ENCODE measurements at regions not wholly inside any gene's neighbourhood (a gene's known extent, or its start where the extent isn't known, plus 50 kb on each side); places are given as distances from the start of the nearest gene placed in this dataset.

DNA sequence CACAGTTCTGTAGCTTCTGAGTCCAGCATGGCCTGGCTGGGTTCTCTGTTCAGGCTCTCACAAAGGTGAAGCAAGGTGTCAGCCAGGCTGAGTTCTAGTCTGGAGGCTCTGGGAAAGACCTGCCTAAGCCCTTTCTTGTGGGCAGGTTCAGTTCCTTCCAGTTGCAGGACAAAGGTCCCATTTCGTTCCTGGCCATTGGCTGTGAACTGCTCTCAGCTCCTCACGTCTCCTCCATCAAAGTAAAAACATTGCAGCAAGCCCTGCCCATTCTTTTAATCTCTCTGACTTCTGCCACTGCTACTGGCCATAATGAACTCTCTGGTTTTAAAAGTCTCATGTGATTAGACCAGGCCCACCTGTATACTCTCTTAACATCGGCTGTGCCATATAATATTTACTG is 61.6 kb upstream of the BARX1 start:
- intact Hi-C loops (cut with DNase I) = no loop called here
- H3K9me3 ChIP-seq = no peaks in the 10 kb centered on the region
- H3K27ac ChIP-seq = no peak overlapping the region
- WGBS (ENCODE audit: insufficient coverage, low coverage, low lambda C conversion rate, missing lambda C conversion rate) = 60% methylated on average over 3 of the region's 3 CpGs
- H3K4me1 ChIP-seq = no peaks in the 10 kb centered on the region
- no peak for TF ChIP-seq POLR2A (IDR thresholded peaks at IDR 0.05)
- TF ChIP-seq, protein P1, sequence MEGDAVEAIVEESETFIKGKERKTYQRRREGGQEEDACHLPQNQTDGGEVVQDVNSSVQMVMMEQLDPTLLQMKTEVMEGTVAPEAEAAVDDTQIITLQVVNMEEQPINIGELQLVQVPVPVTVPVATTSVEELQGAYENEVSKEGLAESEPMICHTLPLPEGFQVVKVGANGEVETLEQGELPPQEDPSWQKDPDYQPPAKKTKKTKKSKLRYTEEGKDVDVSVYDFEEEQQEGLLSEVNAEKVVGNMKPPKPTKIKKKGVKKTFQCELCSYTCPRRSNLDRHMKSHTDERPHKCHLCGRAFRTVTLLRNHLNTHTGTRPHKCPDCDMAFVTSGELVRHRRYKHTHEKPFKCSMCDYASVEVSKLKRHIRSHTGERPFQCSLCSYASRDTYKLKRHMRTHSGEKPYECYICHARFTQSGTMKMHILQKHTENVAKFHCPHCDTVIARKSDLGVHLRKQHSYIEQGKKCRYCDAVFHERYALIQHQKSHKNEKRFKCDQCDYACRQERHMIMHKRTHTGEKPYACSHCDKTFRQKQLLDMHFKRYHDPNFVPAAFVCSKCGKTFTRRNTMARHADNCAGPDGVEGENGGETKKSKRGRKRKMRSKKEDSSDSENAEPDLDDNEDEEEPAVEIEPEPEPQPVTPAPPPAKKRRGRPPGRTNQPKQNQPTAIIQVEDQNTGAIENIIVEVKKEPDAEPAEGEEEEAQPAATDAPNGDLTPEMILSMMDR (IDR thresholded peaks at IDR 0.05) = no peak
- no peaks in the 10 kb centered on the region for H3K27me3 ChIP-seq
- ATAC-seq (no peak), DNase-seq (no peak)
- no peaks in the 10 kb centered on the region for H3K36me3 ChIP-seq
- no peak overlapping the region for H3K4me3 ChIP-seq

DNA sequence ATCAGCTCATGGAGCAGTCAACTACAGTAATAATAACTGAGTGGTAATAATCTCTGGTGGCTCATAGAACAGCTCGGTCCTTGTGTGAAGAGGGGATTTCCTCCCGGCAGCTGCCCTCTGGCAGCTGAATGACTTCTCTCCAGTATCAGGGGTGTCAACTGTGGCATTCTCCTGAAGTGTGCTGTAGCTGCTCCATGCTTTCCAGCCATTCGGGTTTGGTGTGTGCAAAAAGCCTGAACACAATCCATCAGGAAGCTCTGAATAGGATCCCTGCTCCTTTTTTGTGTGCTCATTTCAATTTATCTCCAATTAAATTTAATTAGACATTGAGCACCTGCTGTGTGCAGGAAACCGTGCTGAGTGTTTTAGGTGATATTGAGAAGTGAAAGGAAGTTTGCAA is 59.8 kb upstream of the BARX1 start:
- no peak for ATAC-seq
- no peak for TF ChIP-seq POLR2A (IDR thresholded peaks at IDR 0.05)
- TF ChIP-seq, protein P1 (IDR thresholded peaks at IDR 0.05) = no peak
- no peaks in the 10 kb centered on the region for H3K4me1 ChIP-seq
- no peak overlapping the region for H3K27ac ChIP-seq
- H3K36me3 ChIP-seq = no peaks in the 10 kb centered on the region
- DNase-seq = no peak
- intact Hi-C loops (cut with DNase I) = no loop called here
- no peak overlapping the region for H3K4me3 ChIP-seq
- WGBS (ENCODE audit: insufficient coverage, low coverage, low lambda C conversion rate, missing lambda C conversion rate) = 32% methylated on average over 1 of the region's 4 CpGs
- H3K27me3 ChIP-seq = no peaks in the 10 kb centered on the region
- H3K9me3 ChIP-seq = no peaks in the 10 kb centered on the region

DNA sequence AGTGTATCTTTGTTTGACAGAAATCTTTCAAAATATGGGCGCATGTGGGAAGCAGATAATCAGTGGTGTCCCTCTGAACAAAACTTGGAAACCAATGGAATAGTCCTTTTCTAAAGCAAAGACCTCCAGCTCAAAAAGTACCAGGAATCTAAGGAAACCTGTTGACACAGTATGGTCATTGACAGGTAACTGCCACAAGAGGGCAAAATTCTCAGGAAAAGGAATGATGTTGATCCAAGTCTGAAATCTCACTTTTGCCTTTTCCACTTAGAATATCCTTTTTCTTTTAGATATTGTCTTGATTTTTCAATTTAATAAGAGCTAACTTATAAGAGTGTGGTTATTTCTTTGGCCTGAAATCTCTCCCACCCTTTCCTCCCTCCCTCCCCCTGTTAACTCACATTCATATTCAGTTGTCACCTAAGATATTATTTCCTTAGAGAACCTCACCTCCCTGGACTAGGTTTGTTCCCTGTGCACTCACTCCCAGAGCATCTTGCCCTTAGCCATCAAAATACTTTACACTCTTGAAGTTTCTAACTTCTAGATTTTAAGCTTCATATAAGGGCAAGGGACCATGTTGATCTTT is 59.0 kb upstream of the BARX1 start:
- Histone ChIP-seq H3K4me3 (no peak overlapping the region), H3K27ac (no peak overlapping the region), H3K27me3 (no peaks in the 10 kb centered on the region), H3K4me1 (no peaks in the 10 kb centered on the region), H3K9me3 (no peaks in the 10 kb centered on the region), H3K36me3 (no peaks in the 10 kb centered on the region)
- no peak for DNase-seq
- peak; percentile 61 to 70 (median 66) for ATAC-seq
- TF ChIP-seq, protein P1 (IDR thresholded peaks at IDR 0.05) = peak; percentile 52 to 70 (median 69)
- TF ChIP-seq POLR2A (IDR thresholded peaks at IDR 0.05) = no peak
- 35% methylated on average over 1 of the region's 1 CpG for WGBS (ENCODE audit: insufficient coverage, low coverage, low lambda C conversion rate, missing lambda C conversion rate)
- intact Hi-C loops (cut with DNase I) = no loop called here

DNA sequence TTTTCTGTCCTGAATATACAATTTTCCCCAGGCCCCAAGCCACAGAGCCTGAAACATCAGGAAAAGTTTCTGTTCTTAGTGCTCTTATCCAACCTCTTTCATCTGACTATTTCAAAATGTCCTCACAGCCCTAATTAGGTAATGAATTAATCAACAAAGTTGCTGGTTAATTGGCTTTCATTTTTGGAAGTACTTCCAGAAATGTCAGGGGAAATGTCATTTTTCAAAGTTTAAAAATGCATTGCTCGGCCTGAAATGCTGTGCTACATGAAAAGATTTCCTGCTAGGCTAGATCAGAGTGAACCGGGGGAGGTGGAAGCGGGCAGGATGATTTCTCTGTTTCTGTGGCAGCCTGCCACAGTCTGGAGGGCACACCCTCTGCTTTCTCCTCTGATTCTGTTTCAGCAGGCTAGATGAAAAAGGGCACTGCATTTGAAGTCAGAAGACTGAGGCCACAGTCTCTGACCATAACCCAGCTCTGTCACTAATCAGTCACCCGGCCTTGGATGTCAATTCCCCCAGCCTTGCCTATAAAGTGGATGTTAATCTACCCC is 55.9 kb upstream of the BARX1 start:
- ATAC-seq = peak in 1 of 4 donors; percentile 22
- Histone ChIP-seq H3K4me3 (no peak overlapping the region), H3K36me3 (no peaks in the 10 kb centered on the region), H3K27me3 (no peaks in the 10 kb centered on the region), H3K4me1 (no peaks in the 10 kb centered on the region), H3K27ac (no peak overlapping the region), H3K9me3 (no peaks in the 10 kb centered on the region)
- intact Hi-C loops (cut with DNase I) = no loop called here
- DNase-seq = no peak
- no peak for TF ChIP-seq POLR2A (IDR thresholded peaks at IDR 0.05)
- TF ChIP-seq, protein P1 (IDR thresholded peaks at IDR 0.05) = no peak
- WGBS (ENCODE audit: insufficient coverage, low coverage, low lambda C conversion rate, missing lambda C conversion rate) = 49% methylated on average over 4 of the region's 4 CpGs

All from right lobe of liver (tissue), 6 donors.